ENCODE measurements at regions not wholly inside any gene's neighbourhood (a gene's known extent, or its start where the extent isn't known, plus 50 kb on each side); places are given as distances from the start of the nearest gene placed in this dataset.
A peak's percentile ranks its signal among the peaks of the same experiment; 100 is the strongest.

DNA sequence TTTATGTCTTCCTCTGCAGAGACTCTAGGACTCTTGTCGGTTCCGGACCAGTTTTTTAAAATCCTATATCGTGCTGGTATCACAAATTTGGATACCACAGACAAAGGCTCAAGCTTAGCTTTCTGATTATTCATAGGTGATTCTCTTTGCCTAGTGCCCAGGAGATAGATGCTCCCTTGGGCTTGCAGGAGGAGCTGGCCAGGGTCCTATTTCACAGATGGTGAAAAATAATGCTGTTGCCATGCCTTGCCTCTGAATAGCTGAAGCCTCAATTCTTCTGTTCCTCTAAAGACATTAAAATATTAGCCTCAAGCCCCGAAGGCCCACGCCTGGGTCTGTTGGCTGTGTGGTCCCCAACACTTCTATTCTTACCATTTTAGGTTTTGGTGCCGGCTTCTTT lies 123.9 kb upstream of the BACH2 start:
- CTCF ChIA-PET = interaction anchor here (1.0 to 1.8 kb wide), 4 partner anchors 9 to 58 kb away, joined by 3 to 11 read pairs (median 3); no protein-coding TSS in a partner anchor
- no peak overlapping the region for H3K4me3 ChIP-seq (ENCODE audit: low read depth, low read length)
- DNase-seq (ENCODE audit: low read depth, low spot score) = no peak
- TF ChIP-seq, protein P1, sequence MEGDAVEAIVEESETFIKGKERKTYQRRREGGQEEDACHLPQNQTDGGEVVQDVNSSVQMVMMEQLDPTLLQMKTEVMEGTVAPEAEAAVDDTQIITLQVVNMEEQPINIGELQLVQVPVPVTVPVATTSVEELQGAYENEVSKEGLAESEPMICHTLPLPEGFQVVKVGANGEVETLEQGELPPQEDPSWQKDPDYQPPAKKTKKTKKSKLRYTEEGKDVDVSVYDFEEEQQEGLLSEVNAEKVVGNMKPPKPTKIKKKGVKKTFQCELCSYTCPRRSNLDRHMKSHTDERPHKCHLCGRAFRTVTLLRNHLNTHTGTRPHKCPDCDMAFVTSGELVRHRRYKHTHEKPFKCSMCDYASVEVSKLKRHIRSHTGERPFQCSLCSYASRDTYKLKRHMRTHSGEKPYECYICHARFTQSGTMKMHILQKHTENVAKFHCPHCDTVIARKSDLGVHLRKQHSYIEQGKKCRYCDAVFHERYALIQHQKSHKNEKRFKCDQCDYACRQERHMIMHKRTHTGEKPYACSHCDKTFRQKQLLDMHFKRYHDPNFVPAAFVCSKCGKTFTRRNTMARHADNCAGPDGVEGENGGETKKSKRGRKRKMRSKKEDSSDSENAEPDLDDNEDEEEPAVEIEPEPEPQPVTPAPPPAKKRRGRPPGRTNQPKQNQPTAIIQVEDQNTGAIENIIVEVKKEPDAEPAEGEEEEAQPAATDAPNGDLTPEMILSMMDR (IDR thresholded peaks at IDR 0.05; ENCODE audit: insufficient read depth, low read length, missing control alignments) = no peak
- POLR2A ChIA-PET = no interaction called here

DNA sequence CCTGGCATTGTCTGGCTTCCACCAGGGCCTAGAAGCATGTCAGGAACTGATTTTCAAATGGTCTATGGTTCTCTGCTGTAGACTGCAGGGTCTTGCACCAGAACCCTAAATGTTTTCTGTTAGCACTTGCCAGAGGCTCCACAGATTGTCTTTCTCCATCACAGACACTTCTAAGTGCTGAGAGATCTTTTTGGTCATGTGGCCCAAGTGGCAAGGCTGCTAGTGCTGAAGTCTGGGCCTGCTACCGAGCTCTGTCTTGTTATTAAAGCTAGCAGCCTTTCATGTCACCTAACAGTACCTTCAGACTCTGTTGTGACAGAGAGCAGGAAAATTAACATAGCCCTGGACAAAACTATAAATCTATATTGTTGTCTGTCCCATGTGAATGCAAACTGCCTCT lies 120.7 kb upstream of the BACH2 start:
- no peak for DNase-seq (ENCODE audit: low read depth, low spot score)
- ChIA-PET CTCF (interaction anchor here (6.3 kb wide), 1 partner anchor 24 kb away, joined by 28 read pairs; no protein-coding TSS in a partner anchor), POLR2A (no interaction called here)
- TF ChIP-seq, protein P1 (IDR thresholded peaks at IDR 0.05; ENCODE audit: insufficient read depth, low read length, missing control alignments) = no peak
- H3K4me3 ChIP-seq (ENCODE audit: low read depth, low read length) = no peak overlapping the region

DNA sequence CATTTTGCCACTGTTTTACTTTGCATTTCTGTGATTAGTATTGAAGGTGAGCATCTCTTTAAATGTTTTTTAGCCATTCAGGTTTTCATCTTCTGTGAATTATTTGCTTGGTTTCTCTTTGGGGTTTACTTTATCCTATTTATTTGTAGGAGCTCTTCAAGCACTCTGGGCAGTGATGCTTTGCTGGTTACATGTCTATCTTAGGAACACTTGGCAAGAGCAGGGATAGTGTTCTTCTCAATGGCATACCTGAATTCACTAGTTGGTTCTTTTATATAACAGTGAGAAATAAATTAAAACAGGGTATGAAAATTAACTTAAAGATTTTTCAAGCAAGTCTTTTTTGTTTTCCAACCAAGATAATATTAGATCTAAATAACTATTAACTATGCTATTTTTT lies 119.7 kb upstream of the BACH2 start:
- ChIA-PET POLR2A (no interaction called here), CTCF (interaction anchor here (6.3 kb wide), 1 partner anchor 23 kb away, joined by 28 read pairs; no protein-coding TSS in a partner anchor)
- no peak overlapping the region for H3K4me3 ChIP-seq (ENCODE audit: low read depth, low read length)
- TF ChIP-seq, protein P1 (IDR thresholded peaks at IDR 0.05; ENCODE audit: insufficient read depth, low read length, missing control alignments) = no peak
- no peak for DNase-seq (ENCODE audit: low read depth, low spot score)

DNA sequence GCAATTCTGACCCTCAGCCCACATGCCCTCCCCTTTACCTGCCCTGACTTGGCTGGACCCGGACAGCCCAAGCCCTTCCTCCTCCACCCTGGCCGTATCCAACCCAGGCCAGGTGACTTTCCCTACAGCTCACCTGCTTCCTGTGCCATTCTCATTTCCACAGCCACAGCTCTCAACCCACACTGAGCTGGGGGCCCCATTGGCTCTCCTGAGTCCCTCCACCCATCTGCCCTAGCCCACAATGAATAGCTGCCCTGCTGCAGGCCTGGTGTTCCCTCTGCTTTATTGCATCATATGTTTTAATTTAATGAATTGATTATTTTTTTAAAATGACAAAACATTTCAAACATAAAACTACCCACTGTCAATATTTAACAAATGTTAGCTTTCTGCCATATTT lies 118.5 kb upstream of the BACH2 start:
- POLR2A ChIA-PET = no interaction called here
- TF ChIP-seq, protein P1 (IDR thresholded peaks at IDR 0.05; ENCODE audit: insufficient read depth, low read length, missing control alignments) = no peak
- no peak for DNase-seq (ENCODE audit: low read depth, low spot score)
- CTCF ChIA-PET = interaction anchor here (6.3 kb wide), 1 partner anchor 22 kb away, joined by 28 read pairs; no protein-coding TSS in a partner anchor
- no peak overlapping the region for H3K4me3 ChIP-seq (ENCODE audit: low read depth, low read length)

DNA sequence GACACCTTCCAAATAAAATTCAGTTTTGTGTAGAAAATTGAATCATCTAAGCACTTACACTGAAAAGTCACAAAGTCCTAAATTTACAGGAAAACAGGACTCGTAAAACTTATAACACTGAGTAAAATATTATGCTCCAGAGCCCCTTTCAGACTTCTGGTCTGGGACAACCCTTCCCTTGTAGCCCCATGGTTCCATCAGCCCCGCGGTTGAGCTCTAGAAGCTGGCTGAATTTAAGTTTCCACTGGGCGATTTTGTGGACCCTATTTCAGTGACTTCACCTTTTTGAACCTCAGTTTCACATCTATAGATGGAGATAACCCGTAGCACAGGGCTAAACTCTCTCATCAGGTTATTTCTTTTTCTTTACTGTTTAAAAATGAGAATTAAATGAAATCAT lies 117.7 kb upstream of the BACH2 start:
- POLR2A ChIA-PET = no interaction called here
- DNase-seq (ENCODE audit: low read depth, low spot score) = no peak
- no peak overlapping the region for H3K4me3 ChIP-seq (ENCODE audit: low read depth, low read length)
- CTCF ChIA-PET = interaction anchor here (6.3 kb wide), 1 partner anchor 21 kb away, joined by 28 read pairs; no protein-coding TSS in a partner anchor
- TF ChIP-seq, protein P1 (IDR thresholded peaks at IDR 0.05; ENCODE audit: insufficient read depth, low read length, missing control alignments) = no peak

DNA sequence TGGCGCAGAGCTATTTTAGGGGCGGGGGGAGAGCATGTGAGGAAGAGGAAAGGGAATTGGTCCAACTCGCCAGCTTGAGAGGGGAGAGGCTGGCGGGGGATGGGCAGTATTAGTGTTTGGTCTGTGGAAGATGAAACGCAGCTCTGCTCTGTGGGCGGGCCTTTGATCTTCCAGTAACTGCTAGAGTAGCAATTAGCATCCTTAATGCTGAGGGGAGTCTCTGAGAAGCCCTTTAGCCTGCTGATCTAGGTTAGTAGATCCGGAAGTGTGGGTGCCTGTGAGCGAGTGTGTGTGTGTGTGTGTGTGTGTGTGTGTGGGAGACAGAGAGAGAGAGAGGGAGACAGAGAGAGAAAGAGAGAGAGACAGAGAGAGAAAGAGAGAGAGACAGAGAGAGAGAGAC lies 117.2 kb upstream of the BACH2 start:
- CTCF ChIA-PET = interaction anchor here (6.3 kb wide), 1 partner anchor 20 kb away, joined by 28 read pairs; no protein-coding TSS in a partner anchor
- DNase-seq (ENCODE audit: low read depth, low spot score) = no peak
- POLR2A ChIA-PET = no interaction called here
- TF ChIP-seq, protein P1 (IDR thresholded peaks at IDR 0.05; ENCODE audit: insufficient read depth, low read length, missing control alignments) = no peak
- peak overlapping the region; percentile 16; the same call in 1 of the 2 replicates for H3K4me3 ChIP-seq (ENCODE audit: low read depth, low read length)
